Activated CD4-positive, alpha-beta T cell treated with anti-CD3 and anti-CD28 coated beads, Interleukin-2, amount 50 U/mL, for 1 hour (primary cell): ENCODE measurements at regions not wholly inside any gene's neighbourhood (a gene's known extent, or its start where the extent isn't known, plus 50 kb on each side); places are given as distances from the start of the nearest gene placed in this dataset.
A peak's percentile ranks its signal among the peaks of the same experiment; 100 is the strongest.

Source experiments
- DNase-seq: peaks from one replicate; pipeline ENCODE4 v3.0.0-alpha.2; 2020

DNA sequence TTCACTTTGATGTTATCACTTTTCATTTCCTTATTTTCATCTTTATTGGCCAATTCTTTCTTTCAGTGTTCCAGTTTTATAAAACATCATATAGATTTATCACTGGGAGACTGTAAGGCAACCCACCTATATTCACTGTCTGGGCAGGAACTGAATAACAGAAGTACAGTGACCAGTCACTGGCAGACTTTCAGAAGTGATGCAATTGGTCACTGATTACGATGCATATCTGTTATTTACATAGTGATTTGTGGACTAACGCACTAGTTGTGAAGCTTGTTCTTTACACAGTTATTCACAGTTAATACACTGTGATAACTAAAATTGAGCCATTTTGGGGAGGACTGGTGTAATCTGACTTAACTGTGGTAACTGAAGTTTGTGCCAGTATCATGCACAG, 190.2 kb upstream of the DPH6 start:
- DNase-seq, result no peak

DNA sequence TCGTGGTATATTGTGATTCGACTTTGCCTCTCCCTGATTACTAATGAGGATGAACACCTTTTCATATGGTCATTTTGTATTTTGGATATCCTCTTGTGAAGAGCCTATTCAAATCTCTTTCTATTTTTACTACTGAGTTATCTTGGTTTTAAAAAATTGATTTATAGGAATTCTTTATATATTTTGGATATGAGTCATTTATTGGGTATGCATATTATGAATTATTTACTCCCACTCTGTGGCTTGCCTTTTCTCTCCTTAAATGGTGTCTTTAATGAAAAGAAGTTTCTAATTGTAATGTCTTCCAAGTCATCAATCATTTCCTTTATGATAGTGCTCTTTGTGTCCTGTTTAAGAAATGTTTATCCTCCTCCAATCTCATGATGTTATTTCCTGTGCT, 191.5 kb upstream of the DPH6 start:
- DNase-seq, result no peak

DNA sequence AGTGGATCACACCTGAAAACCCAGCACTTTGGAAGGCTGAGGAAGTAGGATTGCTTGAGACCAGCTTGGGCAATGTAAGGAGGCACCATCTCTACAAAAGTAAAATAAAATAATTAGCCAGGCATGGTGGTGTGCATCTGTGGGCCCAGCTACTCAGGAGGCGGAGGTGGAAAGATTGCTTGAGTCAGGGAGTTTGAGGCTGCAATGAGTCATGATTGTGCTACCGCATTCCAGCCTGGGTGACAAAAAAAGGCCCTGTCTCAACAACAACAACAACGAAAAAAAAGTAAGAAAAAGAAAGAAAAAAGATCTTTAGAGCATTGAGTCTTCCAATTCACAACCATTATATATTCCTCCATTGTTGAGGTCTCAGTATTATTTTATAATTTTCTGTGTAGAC, 192.4 kb upstream of the DPH6 start:
- DNase-seq, result no peak

DNA sequence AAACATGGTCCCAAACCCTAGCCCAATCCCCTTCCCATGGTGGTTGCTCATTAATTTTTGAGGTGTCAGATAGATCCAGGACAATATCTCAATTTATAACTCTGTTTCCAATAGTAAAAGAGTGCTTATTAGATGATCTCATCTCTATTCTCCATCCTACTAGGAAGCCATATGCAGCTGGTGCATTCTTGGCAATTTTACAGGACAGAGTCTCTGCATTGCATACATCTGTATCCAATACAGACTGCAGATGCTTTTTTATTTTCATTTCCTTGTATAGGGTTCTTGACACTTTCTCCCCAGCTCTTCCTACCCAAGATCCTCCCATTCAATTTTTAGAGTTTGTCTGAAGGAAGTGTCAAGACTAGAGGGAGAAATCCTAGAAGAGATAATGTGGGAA, 194.8 kb upstream of the DPH6 start:
- DNase-seq, result no peak

DNA sequence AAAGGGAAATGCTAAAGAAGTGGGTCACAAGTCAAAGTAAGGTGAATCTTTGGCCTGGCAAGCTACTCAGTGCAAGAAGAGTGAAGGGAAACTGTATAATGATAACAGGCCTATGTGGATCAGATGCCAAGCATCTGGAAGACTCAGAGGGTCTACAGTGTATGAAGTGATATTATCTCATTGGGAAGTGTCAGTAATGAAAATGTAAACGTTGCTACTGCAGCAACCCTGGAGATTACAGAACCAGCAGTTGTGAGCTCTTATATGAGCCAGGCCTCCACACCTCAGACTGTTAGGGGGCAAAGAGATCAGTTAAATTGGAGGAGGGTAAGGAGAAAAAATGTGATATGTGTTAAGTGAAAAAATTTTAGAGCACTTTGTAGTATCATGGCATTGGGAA, 195.4 kb upstream of the DPH6 start:
- DNase-seq, result no peak

DNA sequence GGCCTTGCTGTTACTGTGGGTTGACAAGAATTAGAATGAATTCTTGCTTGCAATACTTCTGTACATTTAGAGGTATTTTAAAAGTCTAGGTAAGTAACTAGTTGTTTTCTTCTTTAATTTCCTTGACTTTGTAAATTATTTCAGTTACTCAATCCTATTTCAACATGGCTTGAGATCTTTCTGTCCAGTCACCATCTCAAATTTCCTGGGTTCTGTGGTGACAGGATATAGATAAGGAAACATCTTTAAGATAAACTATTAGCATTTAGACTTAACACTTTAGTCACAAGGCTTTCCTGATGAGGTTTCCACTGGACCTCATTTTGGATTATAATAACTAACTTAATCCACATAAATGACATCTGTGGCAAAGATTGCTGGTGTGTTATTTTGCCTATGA, 195.9 kb upstream of the DPH6 start:
- no peak for DNase-seq

DNA sequence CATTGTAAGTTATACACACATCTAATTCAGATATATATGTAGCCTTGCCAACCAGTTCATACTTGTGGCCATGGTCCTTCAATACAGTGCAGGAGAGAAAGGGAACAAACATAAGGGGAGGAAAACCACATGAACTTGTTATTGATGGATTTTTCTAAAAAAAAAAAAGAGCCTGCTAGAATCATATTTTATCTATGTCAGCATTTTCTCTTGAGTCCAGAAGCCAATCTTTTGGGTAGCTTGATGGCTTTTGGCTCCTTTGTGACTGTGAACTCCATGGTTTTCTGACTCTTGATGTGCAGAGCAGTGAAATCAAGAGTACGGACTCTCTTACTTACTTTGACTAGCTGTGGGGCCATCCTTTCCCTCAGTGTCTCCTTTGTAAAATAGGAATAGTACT, 197.4 kb upstream of the DPH6 start:
- no peak for DNase-seq

DNA sequence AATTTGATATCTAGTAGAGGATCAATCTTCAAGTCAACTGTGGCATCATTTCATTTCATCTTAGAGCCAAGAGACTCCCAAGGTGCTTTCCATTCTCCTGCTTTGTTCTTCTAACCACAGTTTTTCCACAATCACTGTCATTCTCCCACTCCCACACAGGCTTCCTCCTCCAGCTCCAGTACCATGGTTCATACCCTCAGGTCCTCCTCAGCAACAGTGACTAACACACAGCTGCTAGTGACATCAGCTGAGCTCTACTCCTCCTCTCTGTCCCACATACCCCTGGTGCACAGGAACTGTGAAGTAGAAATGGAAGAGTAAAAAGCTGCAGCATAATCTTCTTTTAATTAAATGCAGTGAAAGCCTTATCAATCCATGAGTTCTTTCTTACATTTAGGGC, 200.2 kb upstream of the DPH6 start:
- DNase-seq, result no peak

DNA sequence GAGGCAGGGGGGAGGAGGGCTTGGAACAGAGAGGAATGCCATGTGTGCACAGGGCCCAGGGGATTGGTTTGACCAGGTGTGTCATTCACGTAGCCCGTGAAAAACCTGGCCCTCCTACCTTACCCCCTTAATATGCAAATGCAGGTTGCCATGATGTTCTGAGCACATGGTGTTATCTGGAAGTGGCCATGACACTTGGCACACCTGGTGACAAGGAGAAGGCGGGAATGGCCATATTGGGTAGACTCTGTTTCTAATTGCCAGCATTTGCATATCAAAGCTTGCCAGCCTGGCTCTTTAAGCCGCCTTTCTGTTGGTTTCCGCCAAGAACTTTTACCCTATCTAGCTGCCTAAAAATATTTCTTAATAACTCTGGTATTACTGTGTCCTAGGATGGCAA, 202.1 kb upstream of the DPH6 start:
- DNase-seq, result no peak

DNA sequence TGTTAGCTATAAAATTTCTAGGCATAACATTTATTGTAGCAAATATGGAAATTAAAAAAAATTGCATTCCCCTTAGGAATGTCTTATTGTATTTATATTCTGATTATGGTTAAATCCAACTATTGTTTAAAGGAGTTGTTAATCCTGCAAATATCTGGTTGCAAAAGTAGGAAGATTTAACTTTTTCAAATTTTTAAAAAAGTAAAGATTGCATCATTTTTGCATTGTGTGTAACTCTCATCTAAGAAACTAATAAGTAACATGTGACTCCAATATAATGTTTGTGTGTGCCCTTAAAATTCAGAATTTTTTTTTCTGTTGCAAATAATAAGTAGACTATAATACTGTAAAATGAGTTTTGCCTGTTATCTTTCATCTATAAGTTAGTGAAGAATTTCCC, 204.1 kb upstream of the DPH6 start:
- DNase-seq, result no peak

DNA sequence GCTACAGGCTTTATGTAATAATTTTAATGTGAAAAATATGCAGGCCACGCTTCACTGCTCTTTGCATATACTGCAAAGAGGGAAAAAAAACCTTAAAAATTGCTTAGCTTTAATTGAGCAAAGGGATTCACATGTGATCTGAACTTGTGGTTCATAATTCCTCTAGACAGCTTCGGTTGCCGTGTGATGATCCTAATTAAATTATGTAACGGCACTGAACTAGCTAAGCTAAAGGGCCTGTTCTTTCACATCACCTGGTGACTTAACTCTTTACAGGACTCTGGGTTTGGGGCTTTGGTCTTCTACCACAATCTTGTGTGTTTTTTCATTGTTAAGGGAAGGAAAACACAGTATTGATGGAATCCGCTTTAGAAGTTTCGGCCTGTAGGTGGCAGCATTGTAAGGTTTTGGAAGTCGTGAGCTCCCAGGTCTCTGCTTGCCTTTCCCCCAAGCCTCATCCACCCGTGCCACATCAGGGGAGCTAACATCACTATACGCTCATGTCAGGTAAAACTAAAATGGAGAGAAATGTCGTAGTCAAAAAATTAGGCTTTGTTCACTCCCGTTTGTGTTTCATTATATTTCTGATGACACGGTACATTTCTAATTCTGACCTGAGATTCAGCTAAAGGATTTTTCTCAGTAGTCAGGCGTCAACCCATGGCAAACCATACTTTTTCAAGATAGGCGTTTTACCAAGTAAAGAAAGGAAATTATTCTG, 205.6 kb upstream of the DPH6 start:
- peak; percentile 31 for DNase-seq

DNA sequence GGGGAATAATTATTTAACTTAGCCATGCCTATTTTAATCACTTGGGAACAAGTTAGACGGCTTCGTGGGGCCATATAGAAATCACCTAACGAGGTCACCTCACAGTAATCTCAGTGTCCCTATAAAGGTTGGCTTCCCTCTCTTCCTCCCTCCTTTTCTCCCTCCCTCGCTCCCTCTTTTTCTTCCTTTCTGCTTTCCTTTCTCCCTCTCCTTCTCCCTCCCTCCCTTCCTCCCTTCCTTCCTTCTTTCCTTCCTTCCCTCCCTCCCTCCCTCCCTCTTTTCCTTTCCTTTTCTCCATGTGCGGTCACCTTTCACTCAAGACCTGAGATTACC, 206.1 kb upstream of the DPH6 start:
- no peak for DNase-seq

DNA sequence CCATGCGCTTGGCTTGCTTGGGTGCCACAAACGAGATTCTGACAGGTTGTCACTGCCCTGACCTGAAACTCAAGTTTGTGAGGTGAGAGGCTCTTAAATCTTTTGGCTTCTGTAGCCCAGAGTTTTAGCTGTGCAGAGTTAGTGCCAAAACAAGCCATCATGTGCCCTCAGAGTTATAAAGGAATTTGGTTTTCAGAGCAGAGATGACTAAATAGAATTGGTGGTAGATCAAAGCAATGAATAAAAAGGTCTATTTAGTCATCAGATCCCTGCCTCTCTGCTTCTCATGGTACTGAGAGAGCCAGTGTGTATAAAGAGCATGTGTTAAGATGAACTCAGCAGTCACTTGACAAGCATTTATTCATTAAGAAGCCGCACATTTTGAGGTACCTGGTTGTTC, 207.5 kb upstream of the DPH6 start:
- DNase-seq, result no peak

DNA sequence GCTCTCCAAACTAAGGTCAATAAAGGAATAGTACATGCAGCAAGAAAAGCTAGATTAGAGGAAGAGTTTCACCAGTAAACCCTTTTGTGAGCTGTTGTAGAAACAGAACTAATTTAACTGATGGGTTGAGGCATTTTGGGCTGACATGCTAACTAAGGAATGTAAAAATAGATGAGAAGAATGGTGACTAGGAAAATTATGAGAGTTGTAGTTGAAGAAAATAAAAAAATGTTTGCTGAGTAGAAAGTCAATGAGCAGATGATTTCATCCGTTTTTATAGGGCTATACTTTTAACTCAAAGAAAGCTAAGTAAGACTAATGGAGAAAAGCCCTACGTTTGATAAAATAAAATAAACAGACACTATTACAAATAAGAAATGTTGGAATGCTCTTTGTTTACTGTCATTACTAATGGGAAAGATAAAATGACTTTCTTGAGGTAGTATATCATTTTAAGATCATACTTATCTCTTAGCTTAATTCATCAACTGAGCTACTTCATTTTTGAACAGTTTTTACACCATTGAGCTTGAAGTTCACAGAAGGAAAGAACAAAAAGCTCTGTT, 209.4 kb upstream of the DPH6 start:
- no peak for DNase-seq

DNA sequence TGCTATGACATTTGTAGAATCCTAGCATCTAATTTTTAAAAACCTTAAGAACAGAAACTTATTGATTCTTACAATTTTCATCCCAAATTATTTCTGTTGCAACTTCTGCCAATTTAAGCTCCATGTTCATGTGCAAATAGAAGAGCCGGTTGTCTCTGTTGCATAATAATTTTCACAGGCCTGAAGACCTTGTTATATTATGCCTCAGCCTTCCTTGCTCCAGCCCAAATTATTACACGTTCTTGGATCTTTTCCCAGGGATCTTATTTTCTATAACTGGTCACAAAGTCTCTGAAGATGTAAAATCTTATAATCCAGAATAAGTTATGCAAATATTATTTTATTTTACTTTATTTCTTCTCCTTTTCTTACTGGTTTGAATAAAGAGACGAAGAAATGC, 210.7 kb upstream of the DPH6 start:
- DNase-seq, result no peak

DNA sequence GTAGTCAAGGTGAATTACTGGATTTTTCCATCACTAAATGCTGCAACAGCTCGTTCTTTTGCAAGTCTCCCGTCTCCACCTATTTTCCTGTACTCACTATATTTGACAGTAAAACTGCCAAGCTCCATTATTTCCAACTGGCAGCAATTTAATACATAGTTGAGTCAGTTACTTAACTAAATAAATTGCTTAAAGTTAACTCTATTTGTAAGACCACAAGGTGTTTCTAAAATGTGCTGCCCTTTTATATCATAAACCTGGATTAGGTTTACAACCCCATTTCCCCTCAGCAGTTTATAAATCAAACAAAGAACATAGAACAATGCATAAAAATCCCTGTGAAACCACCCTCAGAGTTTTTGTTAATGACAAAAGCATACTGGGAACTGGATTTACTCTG, 211.4 kb upstream of the DPH6 start:
- DNase-seq, result no peak

DNA sequence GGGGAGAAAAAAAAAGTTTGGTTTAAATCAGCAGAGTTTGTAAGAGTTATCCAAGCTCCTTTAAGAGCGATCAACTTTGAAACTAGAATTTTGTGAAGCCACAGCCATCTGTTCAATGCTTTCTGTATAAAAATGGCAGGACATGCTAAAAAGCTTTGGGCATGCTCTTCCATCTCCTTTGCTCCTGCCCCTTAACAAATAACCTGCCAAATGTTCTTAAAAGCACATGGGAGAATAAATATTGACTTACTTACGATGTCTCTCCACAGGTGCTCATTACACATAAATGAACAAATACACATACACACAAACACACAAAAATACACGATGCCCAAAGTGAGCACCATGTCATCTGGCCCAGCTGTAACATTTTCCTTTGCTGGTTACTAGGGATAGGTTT, 211.8 kb upstream of the DPH6 start:
- no peak for DNase-seq

DNA sequence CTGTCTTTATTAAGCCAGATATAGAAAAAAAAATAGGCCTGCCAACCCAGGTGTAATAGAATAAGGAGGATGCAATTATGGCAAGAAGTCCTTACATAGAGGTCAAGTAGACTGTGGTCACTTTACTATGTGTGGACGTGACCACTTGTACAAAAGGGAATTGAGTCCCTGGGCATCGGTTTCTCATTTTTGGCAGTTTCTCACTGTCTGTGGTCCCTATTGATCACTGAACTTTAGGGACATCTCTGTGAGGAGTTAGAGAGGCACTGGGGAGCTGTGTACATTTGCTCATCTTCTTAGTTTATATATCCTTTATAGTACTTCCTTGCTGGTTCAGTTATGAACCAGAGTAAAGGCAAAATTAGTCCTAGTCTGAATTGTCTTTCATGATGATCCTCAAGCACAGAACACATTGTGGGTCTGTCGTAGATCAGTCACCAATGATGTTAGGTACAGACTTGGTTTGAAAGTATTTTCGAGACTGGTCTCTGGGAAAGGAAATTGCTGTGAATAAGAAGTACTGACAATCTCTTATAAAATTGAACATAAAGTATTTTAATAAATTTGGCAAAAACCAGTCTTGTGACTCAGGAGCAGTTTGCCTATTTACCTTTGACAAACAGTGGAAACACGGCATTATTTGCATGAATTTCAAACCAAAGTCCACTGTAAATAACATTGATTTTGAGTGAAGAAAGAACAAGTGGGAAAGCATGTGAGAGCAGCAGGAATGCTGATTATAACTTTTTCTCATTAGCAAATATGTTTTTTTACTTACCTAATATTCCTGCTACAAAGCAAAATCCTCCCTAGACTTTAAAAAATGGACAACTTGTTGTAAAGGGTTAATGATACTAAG, 218.9 kb upstream of the DPH6 start:
- DNase-seq, result no peak

DNA sequence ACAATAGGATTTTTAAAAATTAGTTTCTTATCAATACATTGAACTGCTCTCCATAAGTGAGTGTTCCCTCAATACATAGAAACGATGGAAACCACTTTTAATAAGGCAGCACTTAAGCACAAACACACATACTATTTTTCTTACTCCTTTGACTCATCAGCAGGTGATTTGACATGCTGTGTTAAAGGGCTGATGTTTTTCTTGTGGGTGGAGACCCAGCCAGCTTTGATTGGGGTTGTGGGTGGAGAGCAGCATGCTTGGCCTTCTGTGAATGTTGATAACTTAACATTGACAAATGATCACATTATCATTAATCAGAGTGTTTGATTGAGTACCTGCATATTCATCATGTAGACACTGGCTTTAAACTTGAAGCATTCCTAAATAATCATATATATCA, 223.0 kb upstream of the DPH6 start:
- DNase-seq, result no peak

DNA sequence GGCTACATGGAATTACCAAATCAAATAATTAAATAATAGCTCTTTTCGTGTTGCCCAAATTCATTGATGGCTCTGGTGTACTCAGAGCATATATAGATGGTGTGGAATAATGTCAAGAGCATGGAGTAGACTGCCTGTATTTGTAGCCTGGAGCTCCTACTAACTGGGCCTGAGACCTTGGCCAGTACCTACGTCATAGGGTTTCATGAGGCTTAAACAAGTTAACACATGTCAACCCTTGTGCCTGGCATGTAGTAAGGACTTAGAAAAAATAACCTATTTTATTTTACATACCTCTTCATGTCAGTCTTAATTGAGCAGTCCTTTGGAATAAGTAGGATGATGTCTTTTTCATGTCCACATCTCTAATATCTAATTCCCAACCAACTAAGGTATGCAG, 223.7 kb upstream of the DPH6 start:
- no peak for DNase-seq

DNA sequence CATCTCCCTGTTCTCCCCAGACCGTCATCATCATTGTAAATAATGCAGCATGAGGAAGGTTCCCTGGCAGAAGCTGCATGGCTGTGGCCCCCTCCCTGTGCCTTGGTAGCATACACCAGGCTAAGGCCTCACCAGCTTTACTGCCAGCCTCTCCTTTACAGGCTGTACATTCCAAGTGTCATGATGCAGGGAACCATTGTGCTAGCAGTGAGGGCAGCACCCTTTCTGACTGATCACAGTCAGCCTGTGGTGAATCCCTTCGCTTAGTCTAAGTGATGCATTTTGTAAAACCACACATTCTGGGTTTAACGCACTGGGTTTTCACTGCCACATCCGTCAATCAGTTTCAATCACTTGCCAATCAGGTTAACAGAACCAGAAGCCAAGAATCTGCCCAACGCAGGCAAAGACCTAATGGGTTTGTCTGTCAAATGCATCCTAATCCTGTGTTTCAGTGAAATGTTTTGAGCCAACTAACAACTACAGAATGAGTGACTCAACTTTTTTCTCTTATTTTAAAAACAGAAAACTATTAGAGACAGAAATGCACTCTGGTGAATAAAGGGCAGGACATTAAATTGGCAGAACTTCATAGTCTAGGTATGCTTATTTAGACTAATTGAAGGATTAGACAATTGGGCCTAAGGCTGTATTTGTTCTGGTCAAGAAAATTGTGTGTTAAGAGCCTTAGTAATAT, 225.9 kb upstream of the DPH6 start:
- DNase-seq, result no peak

DNA sequence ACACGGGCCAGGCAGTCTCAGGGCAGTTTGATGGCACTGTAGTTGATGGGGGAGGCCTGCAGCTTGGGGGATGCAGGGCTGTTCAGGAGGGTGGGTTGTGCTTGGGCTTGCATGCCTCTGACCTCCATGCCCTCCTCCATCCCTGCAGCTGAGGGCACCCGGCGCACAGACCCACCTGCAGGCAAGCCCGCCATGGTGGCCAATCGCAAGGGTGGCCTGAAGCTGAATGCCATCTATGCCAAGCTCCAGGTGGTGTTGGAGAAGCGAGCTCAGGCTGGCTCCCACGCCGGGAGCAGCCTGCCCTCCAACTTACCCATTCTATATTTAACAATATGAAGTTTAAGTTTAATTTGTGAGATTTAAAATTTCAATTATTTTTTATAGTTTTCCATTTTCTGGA, 228.7 kb upstream of the DPH6 start:
- no peak for DNase-seq

DNA sequence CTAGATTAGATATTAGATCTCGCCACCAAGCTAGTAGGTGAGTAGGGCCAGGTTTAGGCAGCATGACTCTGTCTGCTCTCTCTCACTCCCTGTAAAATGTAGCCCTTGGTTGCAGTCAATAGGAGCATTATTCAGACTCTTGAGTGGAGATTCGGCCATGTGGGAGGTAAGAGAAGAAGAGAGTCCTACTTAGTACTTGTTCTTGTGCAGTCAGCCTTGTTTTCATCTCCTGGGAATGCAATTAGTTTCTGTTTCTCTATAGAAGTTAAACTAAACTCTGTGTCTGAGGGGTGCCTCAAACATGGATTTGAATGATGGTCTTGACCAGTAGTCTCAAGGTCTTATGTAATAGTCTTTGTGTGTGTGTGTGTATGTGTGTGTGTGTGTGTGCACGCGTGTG, 229.5 kb upstream of the DPH6 start:
- DNase-seq, result no peak

DNA sequence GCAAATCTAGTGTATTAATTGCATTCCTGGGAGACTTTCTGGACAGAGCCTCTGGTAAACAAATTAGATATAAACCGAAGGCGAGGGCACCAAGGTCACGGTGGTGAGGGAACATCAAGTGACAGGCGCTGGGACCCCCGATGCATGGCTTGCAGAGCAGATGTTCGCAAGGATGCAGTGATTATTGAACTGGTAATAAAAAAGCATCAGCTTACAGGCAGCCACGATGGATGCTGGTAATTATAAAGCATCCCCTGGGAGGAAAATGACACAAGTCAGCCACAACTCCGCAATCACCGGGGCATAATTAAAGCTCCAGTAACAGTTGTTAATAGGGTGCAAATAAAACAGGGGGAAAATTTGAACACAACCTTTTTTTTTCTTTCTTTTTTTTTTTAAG, 231.1 kb upstream of the DPH6 start:
- DNase-seq, result no peak
